Right lobe of liver (tissue), 6 donors: ENCODE measurements at regions not wholly inside any gene's neighbourhood (a gene's known extent, or its start where the extent isn't known, plus 50 kb on each side); places are given as distances from the start of the nearest gene placed in this dataset.
A peak's percentile ranks its signal among the peaks of the same experiment; 100 is the strongest.

ENCODE experiments used
- ATAC-seq, 4 donors: fragments of 200-7000 bp; cut with Tn5 transposase; one replicate each; pipeline ENCODE4 v1.9.1; 2020; ENCODE audit warnings: mild to moderate bottlenecking in 4 of 4, moderate library complexity in 4 of 4
- DNase-seq, 3 donors: peaks; one replicate each; pipeline ENCODE4 v3.0.0-alpha.2; 2020
- H3K27ac ChIP-seq, 3 donors: fragments of 200-600 bp; one replicate each; pipeline ENCODE4 v1.8.0; 2022
- H3K27me3 ChIP-seq, 2 donors: fragments of 200-600 bp; one replicate each; pipeline ENCODE4 v1.8.0; 2022
- H3K36me3 ChIP-seq, 4 donors: fragments of 200-600 bp; sonication (generic) in 1 of 4; one replicate each; pipeline versions ENCODE4 v1.5.1 to v1.8.0; 2017 to 2022; ENCODE audit warnings: control low read depth in 1 of 4
- H3K4me1 ChIP-seq, 4 donors: fragments of 200-600 bp; sonication (generic) in 1 of 4; one replicate each; pipeline versions ENCODE4 v1.5.1 to v1.8.0; 2017 to 2022; ENCODE audit warnings: control low read depth in 1 of 4
- H3K4me3 ChIP-seq, 3 donors: fragments of 200-600 bp; one replicate each; pipeline ENCODE4 v1.8.0; 2022
- H3K9me3 ChIP-seq, 4 donors: fragments of 200-600 bp; sonication (generic) in 1 of 4; one replicate each; pipeline versions ENCODE4 v1.5.1 to v1.8.0; 2017 to 2022; ENCODE audit warnings: control low read depth in 1 of 4
- CTCF ChIP-seq, 4 donors: fragments of 200-600 bp in 3 of 4; fragments of 450-650 bp in 1 of 4; IDR thresholded peaks; one replicate each; pipeline versions ENCODE4 v1.5.1 to v1.8.0; 2016 to 2022; ENCODE audit warnings: antibody characterized with exemption in 4 of 4, mild to moderate bottlenecking in 2 of 4
- POLR2A ChIP-seq: fragments of 450-650 bp; IDR thresholded peaks from one replicate; pipeline ENCODE4 v1.6.1; 2017; ENCODE audit warnings: antibody characterized with exemption, mild to moderate bottlenecking
- WGBS: methylation state at CpG from one replicate; pipeline ENCODE4 v1.1.6; 2018; ENCODE audit warnings: low coverage, low lambda C conversion rate; ENCODE audit not compliant: insufficient coverage; ENCODE audit errors: missing lambda C conversion rate; 5-methylcytosine and 5-hydroxymethylcytosine counted together
- intact Hi-C, 2 donors: fragments of 100-400 bp; cut with DNase I; formaldehyde crosslinking; loops; one replicate each; pipeline versions ENCODE4 v1.11.2 to v1.14.1; 2022
- donor health status: DM: no; HTN: yes; CAD: no.
- donor health status: DM: no; HTN: no; CAD: no.
- donor health status: DM: no; HTN: no; CAD: no.
- donor health status: DM: no; HTN: yes; CAD: no.
- donor health status: DM: no; HTN: yes; CAD: no.

DNA sequence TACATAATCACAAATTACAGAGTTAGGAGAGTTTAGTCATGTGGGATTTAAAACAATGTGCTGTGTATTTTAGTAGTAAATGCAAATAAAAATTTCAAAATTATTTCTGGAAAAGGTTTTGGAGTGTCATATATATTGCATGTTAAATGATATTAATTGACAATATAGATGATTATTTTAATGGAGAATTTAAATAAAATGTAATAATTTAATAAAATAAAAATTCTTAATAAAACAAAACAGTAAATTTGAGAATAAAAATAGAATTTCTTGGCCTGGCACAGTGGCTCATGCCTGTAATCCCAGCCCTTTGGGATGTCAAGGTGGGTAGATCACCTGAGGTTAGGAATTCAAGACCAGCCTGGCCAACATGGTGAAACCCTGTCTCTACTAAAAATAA lies 1442.8 kb upstream of the ALCAM start:
- intact Hi-C loops, result no loop called here
- DNase-seq, result no peak
- TF ChIP-seq POLR2A (no peak), CTCF (IDR thresholded peaks at IDR 0.05) (no peak)
- no peak overlapping the region for H3K27ac ChIP-seq
- H3K36me3 ChIP-seq, result no peaks in the 10 kb centered on the region
- no peaks in the 10 kb centered on the region for H3K4me1 ChIP-seq
- no peaks in the 10 kb centered on the region for H3K27me3 ChIP-seq
- no peaks in the 10 kb centered on the region for H3K9me3 ChIP-seq
- no peak overlapping the region for H3K4me3 ChIP-seq
- no peak for ATAC-seq

DNA sequence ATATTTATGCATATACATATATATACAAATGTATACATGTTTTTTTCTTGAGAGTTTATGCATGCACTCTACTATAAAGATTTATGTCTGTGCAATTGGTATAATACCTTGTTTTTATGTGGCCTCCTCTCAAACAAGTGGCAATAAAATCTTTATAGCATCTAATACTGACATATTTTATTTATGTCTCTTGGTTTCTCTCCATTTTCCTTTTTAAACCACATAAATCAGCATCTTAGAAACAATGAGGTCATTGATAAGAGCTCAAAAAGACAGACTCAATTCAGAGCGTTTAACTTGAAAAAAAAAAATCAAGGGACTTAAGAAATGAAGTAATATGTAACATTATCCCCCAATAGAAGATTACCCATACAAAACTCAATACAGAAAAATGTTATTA lies 1442.2 kb upstream of the ALCAM start:
- TF ChIP-seq POLR2A (no peak), CTCF (IDR thresholded peaks at IDR 0.05) (no peak)
- Histone ChIP-seq H3K36me3 (no peaks in the 10 kb centered on the region), H3K27me3 (no peaks in the 10 kb centered on the region), H3K4me3 (no peak overlapping the region), H3K27ac (no peak overlapping the region), H3K4me1 (no peaks in the 10 kb centered on the region), H3K9me3 (no peaks in the 10 kb centered on the region)
- intact Hi-C loops, result no loop called here
- WGBS, result 14% methylated on average over 1 of the region's 1 CpG
- no peak for DNase-seq
- ATAC-seq, result no peak

GRCh38 chr3:103926936-103927335 lies 1439.8 kb upstream of the ALCAM start:
- no peaks in the 10 kb centered on the region for H3K36me3 ChIP-seq
- no peaks in the 10 kb centered on the region for H3K9me3 ChIP-seq
- H3K27ac ChIP-seq, result no peak overlapping the region
- intact Hi-C loops, result no loop called here
- H3K4me1 ChIP-seq, result no peaks in the 10 kb centered on the region
- no peak for TF ChIP-seq POLR2A
- no peak for TF ChIP-seq CTCF (IDR thresholded peaks at IDR 0.05)
- H3K27me3 ChIP-seq, result no peaks in the 10 kb centered on the region
- ATAC-seq (no peak), DNase-seq (peak in 1 of 3 donors; percentile 30)
- H3K4me3 ChIP-seq, result no peak overlapping the region
- 87% methylated on average over 6 of the region's 12 CpGs for WGBS

- DNase-seq (no peak), ATAC-seq (no peak)
- TF ChIP-seq CTCF (IDR thresholded peaks at IDR 0.05), result no peak
- TF ChIP-seq POLR2A, result no peak
- Histone ChIP-seq H3K27me3 (no peaks in the 10 kb centered on the region), H3K4me1 (no peaks in the 10 kb centered on the region), H3K27ac (no peak overlapping the region), H3K4me3 (no peak overlapping the region), H3K9me3 (no peaks in the 10 kb centered on the region), H3K36me3 (no peaks in the 10 kb centered on the region)
- WGBS, result 81% methylated on average over 1 of the region's 1 CpG
- intact Hi-C loops, result no loop called here
Measured at GRCh38 chr3:103927896-103928295, 1438.8 kb upstream of the ALCAM start.

DNA sequence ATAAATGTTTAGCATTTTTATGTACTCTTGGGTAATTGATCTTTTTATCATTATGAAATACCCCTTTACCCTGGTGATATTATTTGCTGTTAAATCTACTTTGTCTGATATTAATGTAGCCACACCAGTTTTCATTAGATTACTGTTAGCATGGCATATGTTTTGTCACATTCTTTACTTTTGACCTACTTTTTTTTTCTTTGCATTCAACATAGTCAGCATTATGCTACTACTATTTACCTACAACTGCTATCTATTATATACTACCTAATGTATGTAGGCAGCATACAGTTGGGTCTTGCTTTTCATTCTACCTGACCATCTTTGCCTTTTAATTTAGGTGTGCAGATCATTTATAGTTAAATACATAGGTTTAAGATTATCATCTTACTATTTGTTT lies 1429.6 kb upstream of the ALCAM start:
- Histone ChIP-seq H3K36me3 (no peaks in the 10 kb centered on the region), H3K27ac (no peak overlapping the region), H3K9me3 (no peaks in the 10 kb centered on the region), H3K4me3 (no peak overlapping the region), H3K27me3 (no peaks in the 10 kb centered on the region), H3K4me1 (no peaks in the 10 kb centered on the region)
- no peak for ATAC-seq
- DNase-seq, result no peak
- intact Hi-C loops, result no loop called here
- TF ChIP-seq POLR2A (no peak), CTCF (IDR thresholded peaks at IDR 0.05) (no peak)
